H1 (cell line): ENCODE measurements at regions not wholly inside any gene's neighbourhood (a gene's known extent, or its start where the extent isn't known, plus 50 kb on each side); places are given as distances from the start of the nearest gene placed in this dataset.

ENCODE experiments used
- CTCF ChIA-PET: fragments of 300-600 bp; sonication (Branson Sonifier 250); formaldehyde crosslinking; loops from one replicate; lab custom pipeline; 2021; ENCODE audit not compliant: partially characterized antibody; lab: Charles Lee
- POLR2A ChIA-PET: fragments of 300-600 bp; sonication (Branson Sonifier 250); formaldehyde crosslinking; loops from one replicate; lab custom pipeline; 2021; ENCODE audit warnings: inconsistent platforms; ENCODE audit not compliant: partially characterized antibody; lab: Charles Lee
- DNase-seq, 2 experiments: peaks; one replicate each; pipeline versions ENCODE4 v3.0.0 to v3.0.0-alpha.2; 2010 to 2022; ENCODE audit warnings: low spot score in 2 of 2, low read depth in 1 of 2, mixed read lengths in 1 of 2
- FAIRE-seq: peaks from 2 replicates; lab custom pipeline; 2011; peaks lifted over from hg19 to GRCh38; lab: Jason Lieb, UNC
- H2AFZ ChIP-seq: 2 replicates; pipeline ENCODE4 v1.8.1; 2012; ENCODE audit warnings: low read length, inconsistent platforms
- H2AK5ac ChIP-seq: 2 replicates; pipeline ENCODE4 v1.6.1; 2013; ENCODE audit warnings: low read depth, low read length
- H2BK120ac ChIP-seq: replicated peaks from 2 replicates; pipeline ENCODE3; 2013; ENCODE audit warnings: low read depth, low read length, inconsistent platforms
- H2BK12ac ChIP-seq: 2 replicates; pipeline ENCODE4 v1.6.1; 2013; ENCODE audit warnings: low read depth, low read length
- H2BK15ac ChIP-seq: 2 replicates; pipeline ENCODE4 v1.6.1; 2013; ENCODE audit warnings: low read length
- H2BK20ac ChIP-seq: 2 replicates; pipeline ENCODE4 v1.6.1; 2013; ENCODE audit warnings: low read length
- H2BK5ac ChIP-seq: 2 replicates; pipeline ENCODE4 v1.6.1; 2013; ENCODE audit warnings: low read depth, low read length
- H3K14ac ChIP-seq: 2 replicates; pipeline ENCODE4 v1.6.1; 2013; ENCODE audit warnings: inconsistent platforms; ENCODE audit not compliant: insufficient read length
- H3K18ac ChIP-seq: 2 replicates; pipeline ENCODE4 v1.6.1; 2013; ENCODE audit warnings: low read length; ENCODE audit errors: extremely low read depth
- H3K23ac ChIP-seq: 2 replicates; pipeline ENCODE4 v1.6.1; 2013; ENCODE audit warnings: inconsistent platforms; ENCODE audit not compliant: insufficient read length
- H3K23me2 ChIP-seq: 2 replicates; pipeline ENCODE4 v1.6.1; 2013; ENCODE audit warnings: low read depth, low read length
- H3K27ac ChIP-seq: 2 replicates; pipeline ENCODE4 v1.6.1; 2011; ENCODE audit warnings: low read depth, low read length, inconsistent platforms
- H3K27me3 ChIP-seq, 4 experiments: replicated peaks in 1 of 4; 1 replicate in 1 of 4; 2 replicates in 3 of 4; pipeline versions ENCODE4 v1.6.1 to v1.8.1; 2011 to 2013; ENCODE audit warnings: low read length in 3 of 4, mild to moderate bottlenecking in 3 of 4, inconsistent platforms in 2 of 4, mixed read lengths in 2 of 4, moderate library complexity in 1 of 4; ENCODE audit not compliant: control insufficient read depth in 3 of 4, insufficient read depth in 3 of 4; ENCODE audit errors: extremely low read depth in 1 of 4
- H3K36me3 ChIP-seq, 4 experiments: 2 replicates each; pipeline versions ENCODE4 v1.6.1 to v1.8.1; 2011 to 2013; ENCODE audit warnings: mild to moderate bottlenecking in 4 of 4, low read length in 3 of 4, moderate library complexity in 2 of 4, control low read depth in 1 of 4, inconsistent platforms in 1 of 4; ENCODE audit not compliant: insufficient read depth in 4 of 4, control insufficient read depth in 2 of 4
- H3K4ac ChIP-seq: replicated peaks from 2 replicates; pipeline ENCODE3; 2013; ENCODE audit warnings: low read length, low read depth, mixed read lengths, inconsistent platforms; ENCODE audit not compliant: insufficient read length
- H3K4me1 ChIP-seq, 4 experiments: replicated peaks in 1 of 4; 1 replicate in 1 of 4; 2 replicates in 3 of 4; pipeline versions ENCODE4 v1.6.1 to v1.8.1; 2011 to 2013; ENCODE audit warnings: low read length in 3 of 4, inconsistent platforms in 2 of 4, mixed read lengths in 1 of 4; ENCODE audit not compliant: insufficient read depth in 4 of 4, control insufficient read depth in 3 of 4
- H3K4me2 ChIP-seq, 2 experiments: 2 replicates each; pipeline versions ENCODE4 v1.6.1 to v1.8.1; 2011 to 2013; ENCODE audit warnings: low read depth in 2 of 2, low read length in 2 of 2, control low read depth in 1 of 2, inconsistent platforms in 1 of 2, mild to moderate bottlenecking in 1 of 2; ENCODE audit not compliant: insufficient read depth in 1 of 2
- H3K4me3 ChIP-seq, 4 experiments: fragments of 200-600, 300-600 bp in 1 of 4; sonication (generic), shearing (Covaris generic), sonication (Bioruptor Twin) in 1 of 4; 2 replicates each; pipeline versions ENCODE4 v1.5.1 to v1.8.1; 2011 to 2016; ENCODE audit warnings: low read length in 4 of 4, low read depth in 3 of 4, control low read depth in 2 of 4, inconsistent platforms in 2 of 4, mild to moderate bottlenecking in 2 of 4, mixed read lengths in 1 of 4, moderate library complexity in 1 of 4; ENCODE audit not compliant: insufficient read depth in 2 of 4; ENCODE audit errors: extremely low read depth in 1 of 4
- H3K56ac ChIP-seq: replicated peaks from 2 replicates; pipeline ENCODE3; 2013; ENCODE audit warnings: low read depth, mild to moderate bottlenecking, mixed read lengths, low read length, inconsistent platforms; ENCODE audit not compliant: insufficient read length
- H3K79me1 ChIP-seq: 2 replicates; pipeline ENCODE4 v1.6.1; 2013; ENCODE audit warnings: low read depth, low read length, control low read depth
- H3K79me2 ChIP-seq, 2 experiments: 2 replicates each; pipeline versions ENCODE4 v1.6.1 to v1.8.1; 2012 to 2013; ENCODE audit warnings: low read length in 2 of 2, mild to moderate bottlenecking in 2 of 2, inconsistent platforms in 1 of 2; ENCODE audit not compliant: insufficient read depth in 2 of 2, control insufficient read depth in 1 of 2
- H3K9ac ChIP-seq, 4 experiments: replicated peaks in 1 of 4; 1 replicate in 1 of 4; 2 replicates in 3 of 4; pipeline versions ENCODE4 v1.6.1 to v1.8.1; 2011 to 2013; ENCODE audit warnings: low read depth in 3 of 4, low read length in 3 of 4, control low read depth in 2 of 4, mild to moderate bottlenecking in 2 of 4, moderate library complexity in 2 of 4, inconsistent platforms in 1 of 4; ENCODE audit errors: extremely low read depth in 1 of 4
- H3K9me3 ChIP-seq, 2 experiments: 2 replicates each; pipeline versions ENCODE4 v1.6.1 to v1.8.1; 2012 to 2013; ENCODE audit warnings: mild to moderate bottlenecking in 2 of 2, moderate library complexity in 2 of 2, control low read depth in 1 of 2, inconsistent platforms in 1 of 2, low read depth in 1 of 2, low read length in 1 of 2, mixed read lengths in 1 of 2; ENCODE audit not compliant: insufficient read depth in 2 of 2
- H4K20me1 ChIP-seq, 2 experiments: replicated peaks in 1 of 2; 2 replicates each; pipeline versions ENCODE3 to v1.8.1; 2011 to 2013; ENCODE audit warnings: inconsistent platforms in 2 of 2, low read length in 2 of 2, mild to moderate bottlenecking in 1 of 2; ENCODE audit not compliant: insufficient read depth in 2 of 2, control insufficient read depth in 1 of 2
- H4K5ac ChIP-seq: 2 replicates; pipeline ENCODE4 v1.6.1; 2013; ENCODE audit warnings: low read length, low read depth, mixed read lengths, inconsistent platforms; ENCODE audit not compliant: insufficient read length
- H4K8ac ChIP-seq: 2 replicates; pipeline ENCODE4 v1.8.0; 2013; ENCODE audit warnings: mild to moderate bottlenecking, moderate library complexity, low read length, inconsistent platforms; ENCODE audit not compliant: insufficient read depth; ENCODE audit errors: extremely low read depth
- H4K91ac ChIP-seq: replicated peaks from 2 replicates; pipeline ENCODE3; 2013; ENCODE audit warnings: low read length, mixed read lengths, inconsistent platforms; ENCODE audit not compliant: insufficient read length
- CEBPB ChIP-seq: IDR thresholded peaks from 2 replicates; pipeline ENCODE4 v1.6.1; 2012; ENCODE audit warnings: low read depth, low read length
- CHD2 ChIP-seq: IDR thresholded peaks from 2 replicates; pipeline ENCODE4 v1.6.1; 2012; ENCODE audit warnings: low read length, improper control_type of control experiment
- EP300 ChIP-seq, 2 experiments: IDR thresholded peaks; 1 replicate in 1 of 2; 2 replicates in 1 of 2; pipeline ENCODE4 v1.6.1; 2011 to 2012; ENCODE audit warnings: low read depth in 2 of 2, low read length in 2 of 2, mild to moderate bottlenecking in 2 of 2, borderline replicate concordance in 1 of 2, inconsistent platforms in 1 of 2, moderate library complexity in 1 of 2
- HDAC2 ChIP-seq, 2 experiments: fragments of 300-600 bp in 1 of 2; sonication (generic) in 1 of 2; IDR thresholded peaks; 2 replicates each; pipeline ENCODE4 v1.6.1; 2011 to 2012; ENCODE audit warnings: low read depth in 2 of 2, low read length in 2 of 2, mild to moderate bottlenecking in 2 of 2, moderate library complexity in 2 of 2, borderline replicate concordance in 1 of 2, inconsistent platforms in 1 of 2
- KDM4A ChIP-seq: IDR thresholded peaks from one replicate; pipeline ENCODE4 v1.7.1; 2012; ENCODE audit warnings: low read depth, mild to moderate bottlenecking, moderate library complexity, low read length, inconsistent platforms; ENCODE audit not compliant: severe bottlenecking
- RAD21 ChIP-seq, 2 experiments: IDR thresholded peaks in 1 of 2; conservative IDR thresholded peaks in 1 of 2; 2 replicates each; pipeline ENCODE4 v1.6.1; 2011; ENCODE audit warnings: low read depth in 2 of 2, low read length in 2 of 2, improper control_type of control experiment in 1 of 2, inconsistent platforms in 1 of 2, mild to moderate bottlenecking in 1 of 2, moderate library complexity in 1 of 2
- RBBP5 ChIP-seq: IDR thresholded peaks from 2 replicates; pipeline ENCODE4 v1.7.1; 2012; ENCODE audit warnings: low read depth, mild to moderate bottlenecking, inconsistent platforms, low read length, moderate library complexity, borderline replicate concordance
- RNF2 ChIP-seq: fragments of 200-900, 300-1000 bp; sonication (generic); IDR thresholded peaks from 2 replicates; pipeline ENCODE4 v1.7.1; 2016; ENCODE audit warnings: borderline replicate concordance, low read depth, mild to moderate bottlenecking, antibody characterized with exemption, low read length; ENCODE audit not compliant: poor library complexity, severe bottlenecking; ENCODE audit errors: missing control alignments
- SRF ChIP-seq: IDR thresholded peaks from 2 replicates; pipeline ENCODE4 v1.6.1; 2011; ENCODE audit warnings: mild to moderate bottlenecking, low read depth, low read length, moderate library complexity
- TCF12 ChIP-seq: IDR thresholded peaks from 2 replicates; pipeline ENCODE4 v1.6.1; 2011; ENCODE audit warnings: low read depth, mild to moderate bottlenecking, low read length
- WGBS, 2 experiments: shearing (Covaris generic) in 1 of 2; methylation state at CpG; one replicate each; pipeline versions ENCODE4 v1.1.6 to v1.1.7; 2013 to 2015; ENCODE audit warnings: low lambda C conversion rate in 2 of 2, mixed read lengths in 2 of 2, inconsistent platforms in 1 of 2, low coverage in 1 of 2, missing lambda C conversion rate in 1 of 2; ENCODE audit not compliant: insufficient replicate concordance in 2 of 2, insufficient coverage in 1 of 2, insufficient read length in 1 of 2; ENCODE audit errors: extremely low coverage in 1 of 2, missing lambda C conversion rate in 1 of 2; 5-methylcytosine and 5-hydroxymethylcytosine counted together
- TF ChIP-seq, protein P1 (sequence below), 3 experiments: IDR thresholded peaks; 1 replicate in 2 of 3; 2 replicates in 1 of 3; pipeline versions ENCODE4 v1.5.1 to v1.6.1; 2011; ENCODE audit warnings: low read length in 3 of 3, mild to moderate bottlenecking in 3 of 3, inconsistent platforms in 2 of 3, low read depth in 1 of 3, moderate library complexity in 1 of 3; ENCODE audit not compliant: insufficient read depth in 1 of 3; ENCODE audit errors: control extremely low read depth in 1 of 3

DNA sequence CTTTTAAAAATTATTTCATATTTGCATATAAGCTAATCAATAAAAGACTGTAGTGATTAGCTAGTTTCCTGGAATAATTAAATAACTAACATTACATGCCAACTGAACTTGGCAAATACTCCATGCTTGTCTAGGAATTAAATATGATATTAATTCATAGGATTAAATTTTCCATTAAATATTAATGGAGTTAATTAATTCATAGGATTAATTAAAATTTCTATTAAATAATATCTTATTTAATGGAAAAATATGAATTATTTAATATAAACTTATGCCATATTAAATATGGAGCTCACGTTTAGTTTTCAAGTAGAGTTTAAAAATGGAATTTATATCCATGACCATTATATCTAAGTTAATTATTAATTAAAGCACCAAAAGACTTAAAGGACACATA lies 517.8 kb upstream of the DAB2 start:
- no peak overlapping the region for H4K91ac ChIP-seq
- no peak for DNase-seq
- H3K27me3 ChIP-seq: no peaks in the 10 kb centered on the region
- no peak overlapping the region for H3K9ac ChIP-seq
- no peak overlapping the region for H2BK20ac ChIP-seq
- no peak overlapping the region for H3K27ac ChIP-seq
- no peak overlapping the region for H3K14ac ChIP-seq
- no peak overlapping the region for H2BK12ac ChIP-seq
- POLR2A ChIA-PET: no interaction called here
- H3K4ac ChIP-seq: no peak overlapping the region
- no peak overlapping the region for H3K4me2 ChIP-seq
- H2BK15ac ChIP-seq: no peak overlapping the region
- FAIRE-seq: no peak
- no peaks in the 10 kb centered on the region for H3K79me1 ChIP-seq
- no peak overlapping the region for H3K18ac ChIP-seq
- CTCF ChIA-PET: interaction anchor here (0.7 kb wide), 1 partner anchor 344 kb away, joined by 3 read pairs; no protein-coding TSS in a partner anchor
- no peaks in the 10 kb centered on the region for H3K79me2 ChIP-seq
- H2AK5ac ChIP-seq: no peak overlapping the region
- H2AFZ ChIP-seq: no peak overlapping the region
- H3K4me3 ChIP-seq: no peak overlapping the region
- no peaks in the 10 kb centered on the region for H3K23me2 ChIP-seq
- no peaks in the 10 kb centered on the region for H3K36me3 ChIP-seq
- no peak overlapping the region for H2BK120ac ChIP-seq
- no peak overlapping the region for H2BK5ac ChIP-seq
- WGBS, 2 experiments: 90% methylated on average over 1 of the region's 1 CpG; no CpG with 5 or more reads in 1 of the 2 experiments
- no peaks in the 10 kb centered on the region for H3K4me1 ChIP-seq
- H3K23ac ChIP-seq: no peak overlapping the region
- no peaks in the 10 kb centered on the region for H4K20me1 ChIP-seq
- H4K8ac ChIP-seq: no peak overlapping the region
- no peak overlapping the region for H4K5ac ChIP-seq
- H3K56ac ChIP-seq: no peak overlapping the region
- no peaks in the 10 kb centered on the region for H3K9me3 ChIP-seq
- no peak for TF ChIP-seq RAD21 (IDR thresholded peaks at IDR 0.05 in 1 of 2, conservative IDR thresholded peaks at IDR 0.05 in 1 of 2; ENCODE audit: low read depth in 2 of 2, low read length in 2 of 2)
- TF ChIP-seq RNF2: no peak
- TF ChIP-seq HDAC2 (IDR thresholded peaks at IDR 0.05; ENCODE audit: borderline replicate concordance in 1 of 2, low read depth in 2 of 2, low read length in 2 of 2): no peak
- TF ChIP-seq CHD2: no peak
- no peak for TF ChIP-seq KDM4A
- no peak for TF ChIP-seq CEBPB
- no peak for TF ChIP-seq RBBP5
- TF ChIP-seq, protein P1, sequence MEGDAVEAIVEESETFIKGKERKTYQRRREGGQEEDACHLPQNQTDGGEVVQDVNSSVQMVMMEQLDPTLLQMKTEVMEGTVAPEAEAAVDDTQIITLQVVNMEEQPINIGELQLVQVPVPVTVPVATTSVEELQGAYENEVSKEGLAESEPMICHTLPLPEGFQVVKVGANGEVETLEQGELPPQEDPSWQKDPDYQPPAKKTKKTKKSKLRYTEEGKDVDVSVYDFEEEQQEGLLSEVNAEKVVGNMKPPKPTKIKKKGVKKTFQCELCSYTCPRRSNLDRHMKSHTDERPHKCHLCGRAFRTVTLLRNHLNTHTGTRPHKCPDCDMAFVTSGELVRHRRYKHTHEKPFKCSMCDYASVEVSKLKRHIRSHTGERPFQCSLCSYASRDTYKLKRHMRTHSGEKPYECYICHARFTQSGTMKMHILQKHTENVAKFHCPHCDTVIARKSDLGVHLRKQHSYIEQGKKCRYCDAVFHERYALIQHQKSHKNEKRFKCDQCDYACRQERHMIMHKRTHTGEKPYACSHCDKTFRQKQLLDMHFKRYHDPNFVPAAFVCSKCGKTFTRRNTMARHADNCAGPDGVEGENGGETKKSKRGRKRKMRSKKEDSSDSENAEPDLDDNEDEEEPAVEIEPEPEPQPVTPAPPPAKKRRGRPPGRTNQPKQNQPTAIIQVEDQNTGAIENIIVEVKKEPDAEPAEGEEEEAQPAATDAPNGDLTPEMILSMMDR (IDR thresholded peaks at IDR 0.05; ENCODE audit: control extremely low read depth in 1 of 3, insufficient read depth in 1 of 3, low read depth in 1 of 3, low read length in 3 of 3): no peak
- no peak for TF ChIP-seq SRF
- no peak for TF ChIP-seq TCF12
- no peak for TF ChIP-seq EP300 (IDR thresholded peaks at IDR 0.05; ENCODE audit: borderline replicate concordance in 1 of 2, low read depth in 2 of 2, low read length in 2 of 2)
